HG02943 (cell line): ENCODE measurements at regions not wholly inside any gene's neighbourhood (a gene's known extent, or its start where the extent isn't known, plus 50 kb on each side); places are given as distances from the start of the nearest gene placed in this dataset.

Experiments used
- ATAC-seq: cut with Tn5 transposase; IDR thresholded peaks from one replicate; pipeline ENCODE4 v1.9.1; 2021; ENCODE audit warnings: mild to moderate bottlenecking, low read depth, moderate library complexity; ENCODE audit not compliant: unreplicated experiment

- ATAC-seq, result no peak
These were observed 797.9 kb downstream of the TYW1 start for GRCh38 chr7:67794544-67794943.

GRCh38 chr7:67803789-67804188, 807.2 kb downstream of the TYW1 start:
- ATAC-seq, result no peak

DNA sequence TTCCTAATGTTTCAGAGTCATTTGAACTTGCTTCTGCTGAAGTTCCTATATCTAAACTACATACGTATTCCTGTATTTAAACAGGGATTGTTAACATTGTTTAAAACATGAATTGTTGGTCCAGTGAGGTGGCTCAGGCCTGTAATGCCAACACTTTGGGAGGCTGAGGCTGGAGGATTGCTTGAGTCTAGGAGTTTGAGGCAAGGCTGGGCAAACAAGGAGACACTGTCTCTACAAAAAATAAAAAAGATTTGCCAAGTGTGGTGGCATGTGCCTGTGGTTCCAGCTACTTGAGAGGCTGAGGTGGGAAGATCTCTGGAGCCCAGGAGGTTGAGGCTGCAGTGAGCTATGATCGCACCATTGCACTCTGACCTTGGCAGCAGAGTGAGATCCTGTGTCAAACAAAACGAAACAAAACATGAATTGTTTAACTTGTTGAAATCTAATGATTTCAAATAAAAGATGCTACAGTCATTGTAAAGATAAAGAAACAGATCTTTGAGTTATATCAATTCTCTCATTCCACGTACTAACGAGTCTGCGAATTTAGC, 809.4 kb downstream of the TYW1 start:
- no peak for ATAC-seq

DNA sequence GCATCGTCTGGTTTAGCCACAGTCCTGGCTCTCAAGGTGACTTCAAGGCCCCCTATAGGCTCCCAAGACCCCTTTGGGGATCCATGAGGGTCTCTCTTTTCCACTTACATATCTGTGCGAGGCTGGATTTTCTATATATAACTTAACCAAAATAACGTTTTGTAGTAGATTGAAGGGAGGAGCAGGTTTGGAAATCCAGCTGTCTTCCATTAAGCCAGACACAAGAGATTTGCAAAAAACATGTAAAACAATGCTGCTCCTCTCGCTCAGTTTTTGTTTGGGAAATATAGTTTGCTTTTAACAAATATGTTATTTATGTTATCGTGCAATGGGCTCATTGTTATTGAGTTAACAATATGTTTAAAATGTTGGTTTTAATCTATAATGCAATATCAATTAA, 811.2 kb downstream of the TYW1 start:
- ATAC-seq, result no peak

DNA sequence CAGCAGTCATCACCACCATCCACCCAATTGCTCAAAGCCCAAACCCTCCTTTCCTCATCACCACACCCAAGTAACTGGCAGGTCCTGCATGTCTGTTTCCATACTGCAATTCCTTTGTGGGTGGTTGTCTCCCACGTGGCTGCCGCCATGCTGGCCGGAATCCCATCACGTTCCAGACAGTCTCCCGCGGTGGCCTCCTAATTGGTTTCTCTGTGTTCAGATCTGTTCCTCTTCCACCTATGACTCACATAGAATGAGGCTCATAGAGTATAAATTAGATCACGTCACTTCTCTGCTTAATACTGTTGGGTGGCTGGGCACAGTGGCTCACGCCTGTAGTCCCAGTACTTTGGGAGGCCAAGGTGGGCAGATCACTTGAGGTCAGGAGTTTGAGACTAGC, 813.0 kb downstream of the TYW1 start:
- ATAC-seq, result no peak

DNA sequence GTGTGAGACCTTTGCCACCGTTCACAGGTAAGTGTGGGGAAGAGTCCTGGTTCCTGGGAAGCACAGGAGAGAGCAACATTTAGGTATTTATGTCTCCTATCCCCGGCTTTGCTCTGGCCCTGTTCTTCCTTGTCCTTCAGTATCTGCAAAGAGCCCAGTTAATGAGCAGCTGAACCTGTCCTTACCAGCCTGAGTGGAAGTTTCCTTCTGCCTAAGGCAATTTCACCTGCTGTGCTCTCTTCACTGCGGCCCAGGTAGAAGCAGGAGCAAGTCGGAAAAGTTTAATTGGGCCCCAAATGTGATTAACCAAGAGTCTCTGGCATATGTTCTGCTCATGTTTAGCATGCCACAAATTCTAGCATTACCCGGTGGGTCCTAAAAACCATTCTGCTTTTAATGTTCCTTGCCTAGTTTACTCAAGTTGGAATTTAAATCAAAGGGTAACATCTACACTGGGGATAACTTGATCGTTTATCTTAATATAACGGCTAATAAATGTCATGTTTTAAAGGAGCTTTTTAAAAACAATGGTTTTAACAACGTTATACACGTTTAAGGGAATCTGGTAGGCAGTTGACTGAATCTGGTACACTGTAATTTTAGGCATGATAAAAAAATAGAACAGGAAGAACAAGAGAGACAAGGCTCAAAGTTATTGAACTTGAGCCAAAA, 817.1 kb downstream of the TYW1 start:
- no peak for ATAC-seq

GRCh38 chr7:67817481-67817880, 820.8 kb downstream of the TYW1 start:
- ATAC-seq, result no peak

DNA sequence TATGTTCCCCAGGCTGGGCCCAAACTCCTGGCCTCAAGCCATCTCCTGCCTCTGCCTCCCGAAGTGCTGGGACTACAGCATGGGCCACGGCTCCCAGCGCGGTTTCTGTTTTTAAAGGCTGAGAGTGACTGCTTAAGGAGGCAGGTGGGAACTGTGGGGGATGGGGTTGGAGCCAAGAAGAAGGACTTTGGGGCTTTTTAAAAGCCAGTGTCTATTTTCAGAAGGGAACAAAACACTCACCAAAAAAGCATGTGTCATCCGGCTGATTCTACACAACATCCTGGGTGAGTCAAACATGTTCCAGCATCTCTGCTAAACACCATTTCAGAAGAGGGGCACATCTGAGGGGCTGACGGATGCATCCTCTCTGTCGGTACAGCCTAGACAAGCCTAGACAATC, 824.5 kb downstream of the TYW1 start:
- no peak for ATAC-seq

DNA sequence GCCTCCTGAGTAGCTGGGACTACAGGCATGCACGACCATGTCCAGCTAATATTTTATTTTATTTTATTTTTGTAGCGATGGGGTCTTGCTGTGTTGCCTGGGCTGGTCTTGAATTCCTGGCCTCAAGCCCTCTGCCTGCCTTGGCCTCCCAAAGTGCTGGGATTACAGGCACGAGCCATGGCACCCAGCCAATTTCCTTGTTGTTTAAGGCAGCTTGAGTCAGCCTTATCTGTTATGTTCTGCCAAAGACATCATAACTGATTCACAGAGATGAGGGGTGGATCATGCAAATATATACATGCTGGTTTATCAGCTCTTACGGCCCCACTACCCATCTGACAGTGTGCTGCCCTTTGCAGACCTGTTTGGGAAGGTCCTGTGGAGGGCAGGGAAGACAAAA, 826.7 kb downstream of the TYW1 start:
- no peak for ATAC-seq

- no peak for ATAC-seq
These were observed 828.7 kb downstream of the TYW1 start for GRCh38 chr7:67825356-67825755.

GRCh38 chr7:67841896-67842295, 845.3 kb downstream of the TYW1 start:
- ATAC-seq, result no peak

DNA sequence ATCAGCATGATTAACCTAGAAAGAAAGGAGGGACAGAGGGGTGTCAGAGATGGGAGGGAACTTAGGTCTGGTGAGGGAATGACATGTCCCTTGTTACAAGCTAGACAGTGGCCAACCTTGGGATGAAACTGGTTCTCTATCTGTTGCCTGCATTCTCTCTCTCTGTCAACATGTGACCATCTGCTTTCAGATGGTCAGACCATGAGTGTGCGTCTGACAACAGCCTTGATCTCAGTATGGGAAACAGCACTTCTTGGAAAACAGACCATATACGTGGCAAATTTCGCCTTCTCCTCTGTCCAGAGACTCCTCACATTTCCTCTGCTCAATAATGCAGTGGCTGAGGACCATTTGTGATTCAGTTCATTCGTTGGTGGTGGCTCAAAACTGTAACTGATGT, 845.9 kb downstream of the TYW1 start:
- ATAC-seq, result no peak

DNA sequence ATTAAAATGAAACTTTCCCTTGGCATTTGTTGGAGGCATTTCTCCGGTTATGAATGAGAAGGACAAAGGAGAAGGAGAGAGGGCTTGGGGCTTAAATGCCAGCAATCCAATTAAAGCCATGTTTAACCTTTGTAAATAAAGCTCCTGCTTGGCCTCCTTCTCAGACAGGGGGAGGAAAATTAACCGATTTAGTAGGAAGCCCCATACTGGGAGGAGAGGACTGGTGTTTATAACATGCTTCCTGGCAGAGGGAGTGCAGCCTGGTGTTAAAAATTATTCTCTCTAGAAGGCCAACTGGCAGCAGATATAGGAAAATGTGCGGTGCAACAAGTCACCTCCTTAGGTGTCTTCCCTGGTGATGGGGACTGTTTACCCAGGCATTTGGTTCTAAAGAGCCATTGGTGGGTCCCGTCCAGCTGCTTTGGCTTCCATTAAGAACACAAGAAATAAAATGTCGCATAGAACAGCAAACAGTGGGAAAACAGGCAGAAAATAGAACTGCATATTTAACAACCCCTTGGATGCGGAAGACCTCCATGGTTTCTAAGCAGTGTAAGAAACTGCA, 846.5 kb downstream of the TYW1 start:
- ATAC-seq, result no peak

- ATAC-seq, result no peak
These were observed 847.0 kb downstream of the TYW1 start for GRCh38 chr7:67843615-67844014.

GRCh38 chr7:67847092-67847787, 850.6 kb downstream of the TYW1 start:
- ATAC-seq, result no peak

- ATAC-seq, result no peak
These were observed 857.9 kb downstream of the TYW1 start for GRCh38 chr7:67854221-67855178.

DNA sequence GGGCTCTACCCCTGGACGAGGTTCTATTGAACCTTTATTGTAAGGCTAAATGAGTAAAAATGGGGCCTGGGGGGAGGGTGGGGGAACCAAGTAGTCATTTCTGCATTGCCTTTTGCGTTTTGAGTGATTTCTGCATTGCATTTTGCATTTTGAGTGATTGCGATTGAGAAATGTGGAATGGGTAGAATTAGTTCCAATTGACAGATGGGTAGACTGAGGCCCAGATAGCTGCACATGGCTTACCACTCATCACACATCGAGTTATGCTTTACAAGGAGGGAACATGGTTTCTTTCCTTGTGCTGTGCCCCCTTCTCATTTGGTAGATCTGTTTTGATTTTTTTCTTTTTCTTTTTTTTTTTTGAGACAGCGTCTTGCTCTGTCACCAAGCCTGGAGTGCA, 858.7 kb downstream of the TYW1 start:
- no peak for ATAC-seq

- no peak for ATAC-seq
These were observed 859.4 kb downstream of the TYW1 start for GRCh38 chr7:67856046-67856445.

DNA sequence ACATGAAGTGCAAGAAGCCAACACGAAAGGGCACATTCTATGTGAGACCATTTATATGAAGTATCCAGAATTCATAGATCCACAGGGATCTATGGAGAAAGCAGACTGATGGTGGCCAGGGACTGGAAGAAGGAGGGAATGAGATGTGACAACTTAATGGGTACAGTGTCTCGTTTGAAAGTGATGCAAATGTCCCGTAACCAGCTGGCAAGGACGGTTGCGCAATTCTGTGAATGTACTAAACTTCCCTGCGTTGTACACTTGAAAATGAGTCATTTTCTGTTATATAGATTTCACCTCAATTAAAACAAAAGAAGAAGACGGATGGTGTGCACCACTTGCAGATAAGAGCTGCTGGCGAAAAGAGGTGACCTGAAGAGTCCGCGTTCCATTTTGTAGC, 861.1 kb downstream of the TYW1 start:
- ATAC-seq, result no peak

DNA sequence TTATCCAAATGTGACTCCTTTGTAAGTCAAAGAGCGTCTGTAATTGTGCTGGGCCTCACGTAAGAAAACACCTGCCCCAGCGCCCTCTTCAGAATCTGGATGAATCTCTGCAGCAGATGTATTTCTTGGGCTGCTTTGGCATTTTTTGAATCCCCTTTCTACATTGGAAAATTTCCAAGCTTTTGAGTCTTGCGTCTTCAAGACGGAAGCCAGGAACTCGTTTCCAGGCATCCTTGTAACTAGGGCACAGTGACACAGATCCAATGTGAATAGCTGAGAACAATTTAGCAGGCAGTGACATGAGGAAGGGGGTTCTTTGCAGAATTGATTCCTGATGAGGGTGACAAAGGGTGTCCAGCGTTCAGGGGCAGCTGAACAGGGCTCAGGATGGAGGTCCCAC, 862.3 kb downstream of the TYW1 start:
- no peak for ATAC-seq

DNA sequence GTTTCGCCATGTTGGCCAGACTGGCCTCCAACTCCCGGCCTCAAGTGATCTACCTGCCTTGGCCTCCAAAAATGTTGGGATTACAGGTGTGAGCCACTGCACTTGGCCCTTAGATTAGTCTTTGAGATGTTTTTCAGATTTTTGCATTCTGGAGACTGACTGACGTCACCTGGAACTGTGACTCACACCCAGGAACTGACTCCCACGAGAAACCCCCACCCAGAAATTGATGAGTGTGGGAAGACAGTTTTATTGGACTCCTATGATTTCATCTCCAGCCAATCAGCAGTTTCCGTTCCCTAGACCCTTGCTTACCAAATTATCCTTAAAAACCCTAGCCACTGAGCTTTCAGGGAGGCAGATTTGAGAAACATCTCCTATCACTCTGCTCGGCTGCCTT, 867.3 kb downstream of the TYW1 start:
- no peak for ATAC-seq
